NCI-H446 treated with DMSO at 0.1 percent for 48 hours (cell line): ENCODE measurements at regions not wholly inside any gene's neighbourhood (a gene's known extent, or its start where the extent isn't known, plus 50 kb on each side); places are given as distances from the start of the nearest gene placed in this dataset.
A peak's percentile ranks its signal among the peaks of the same experiment; 100 is the strongest.
"Not testable (repeated sequence)": the region's sequence is repeated elsewhere in the genome, so short reads cannot be mapped to it uniquely, and the experiment has no call there.

Experiments
- DNase-seq: peaks from one replicate; lab custom pipeline; 2025; lab: John Stamatoyannopoulos, UW

DNA sequence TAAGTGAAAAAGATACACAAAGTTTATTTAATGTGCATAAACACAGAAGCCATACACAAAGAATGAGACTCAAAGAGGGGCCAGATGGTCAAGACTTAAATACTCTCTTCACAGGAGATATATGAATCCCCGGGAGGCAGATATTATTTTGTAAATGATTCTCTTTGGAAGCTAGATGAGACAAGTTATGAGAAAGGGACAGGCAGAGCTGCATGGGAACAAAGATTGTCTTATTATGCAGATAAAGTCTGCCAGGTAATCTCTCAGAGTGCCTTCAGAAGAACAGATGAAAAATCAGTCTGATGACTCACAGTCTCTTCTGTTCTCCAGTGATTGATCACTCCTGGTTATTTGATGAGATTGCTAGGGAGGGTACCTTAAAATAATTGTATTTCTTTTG lies 89.0 kb downstream of the NAF1 start:
- DNase-seq: no peak

DNA sequence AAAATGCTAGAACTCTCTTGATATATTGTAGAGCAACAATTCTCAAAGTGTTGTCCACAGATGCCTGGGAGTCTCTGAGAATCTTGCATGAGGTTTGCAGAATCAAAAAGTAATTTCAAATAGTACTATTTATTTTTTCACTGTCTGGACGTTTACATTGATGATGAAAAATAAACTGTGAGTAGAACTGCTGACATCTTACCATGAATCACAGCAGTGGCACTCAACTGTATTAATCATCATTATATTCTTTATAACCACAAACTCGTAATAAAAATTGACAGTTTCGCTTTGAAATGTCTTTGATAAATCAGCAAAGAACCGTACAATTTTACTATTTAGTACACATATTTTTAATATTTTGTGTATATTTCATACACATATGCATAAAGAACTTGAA lies 94.5 kb downstream of the NAF1 start:
- no peak for DNase-seq

DNA sequence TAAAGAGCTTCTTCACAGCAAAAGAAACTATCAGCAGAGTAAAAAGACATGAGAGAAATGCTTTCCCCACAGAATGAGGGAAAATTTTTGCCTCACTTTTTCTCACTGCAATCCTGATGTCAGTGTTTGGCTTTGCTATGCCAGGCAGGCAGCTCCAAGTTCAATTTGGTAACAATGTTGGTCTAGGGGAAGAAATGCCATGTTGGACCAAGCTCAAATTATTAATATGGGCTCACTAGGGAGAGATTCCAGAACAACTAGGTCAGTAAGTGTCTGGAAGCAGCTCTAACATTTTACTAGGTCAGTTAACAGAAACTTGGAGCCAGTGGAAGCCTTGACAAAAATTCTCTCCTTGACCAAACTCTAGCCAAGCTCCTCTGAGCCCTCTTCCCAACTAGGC lies 95.4 kb downstream of the NAF1 start:
- no peak for DNase-seq

DNA sequence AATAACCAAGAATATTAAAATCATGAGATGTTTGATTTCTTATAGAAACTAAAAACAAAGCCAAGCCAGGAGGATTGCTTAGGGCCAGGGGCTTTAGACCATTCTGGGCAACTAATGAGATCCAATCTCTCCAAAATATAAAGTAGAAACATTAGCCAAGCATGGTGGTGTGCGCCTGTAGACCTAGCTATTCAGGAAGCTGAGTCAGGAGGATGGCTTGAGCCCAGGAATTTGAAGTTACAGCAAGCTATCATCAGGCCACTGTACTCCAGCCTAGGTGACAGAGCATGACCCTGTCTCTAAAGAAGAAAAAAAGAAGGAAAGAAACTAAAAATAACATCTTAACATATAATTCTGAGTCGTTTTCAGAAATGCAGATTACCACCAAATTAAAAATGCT lies 96.7 kb downstream of the NAF1 start:
- DNase-seq: no peak

DNA sequence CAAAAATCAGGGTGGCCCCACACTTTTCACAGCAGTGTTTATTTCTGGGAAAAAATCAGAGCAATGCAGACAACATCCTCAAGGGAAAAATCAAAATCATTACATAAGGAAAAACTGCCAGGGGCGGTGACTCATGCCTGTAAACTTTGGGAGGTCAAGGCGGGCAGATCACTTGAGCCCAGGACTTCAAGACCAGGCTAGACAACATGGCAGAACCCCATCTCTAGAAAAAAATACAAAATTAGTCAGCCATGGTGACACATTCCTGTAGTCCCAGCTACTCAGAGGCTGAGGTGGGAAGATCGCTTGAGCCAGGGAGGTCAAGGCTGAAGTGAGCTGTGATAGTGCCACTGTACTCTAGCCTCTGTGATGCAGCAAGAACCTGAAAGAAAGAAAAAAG lies 102.8 kb downstream of the NAF1 start:
- DNase-seq: no peak

DNA sequence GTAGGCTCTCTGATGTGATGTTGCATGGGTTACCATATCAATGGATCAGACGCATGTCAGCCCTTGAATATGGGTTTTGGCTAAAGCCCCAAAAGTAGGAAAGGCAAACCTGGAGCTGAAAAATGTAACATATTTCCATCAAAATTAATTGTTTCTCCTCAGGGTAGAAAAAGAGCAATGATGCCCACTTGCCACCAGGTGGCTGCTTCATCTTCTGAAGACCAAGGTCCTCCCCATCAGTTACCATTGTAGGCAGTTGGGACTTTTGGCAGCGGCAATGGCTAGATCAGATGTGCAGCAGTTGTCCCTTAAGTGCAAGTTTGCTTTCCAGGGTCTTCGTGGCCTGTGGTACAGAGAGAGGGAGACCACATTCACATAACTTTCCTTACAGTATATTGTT lies 118.2 kb downstream of the NAF1 start:
- peak; percentile 2 for DNase-seq

DNA sequence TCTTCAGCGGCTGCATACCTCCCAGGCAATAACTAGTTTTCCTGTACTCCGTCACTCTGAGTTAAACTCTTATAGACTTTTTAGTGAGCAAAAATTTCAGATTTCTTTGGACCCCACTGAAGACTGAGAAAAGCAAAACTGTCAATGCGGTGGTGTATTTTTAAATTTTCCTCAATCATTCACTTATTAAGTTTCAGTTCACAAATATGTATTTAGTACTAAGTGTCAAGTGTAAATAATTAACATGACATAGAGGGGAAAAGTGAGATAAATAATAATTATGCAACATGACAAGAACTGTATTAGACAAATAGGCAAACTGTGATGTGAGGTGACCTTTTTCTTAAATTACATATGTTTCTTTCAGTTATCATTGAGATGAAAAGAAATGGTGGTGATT lies 124.4 kb downstream of the NAF1 start:
- DNase-seq: no peak

DNA sequence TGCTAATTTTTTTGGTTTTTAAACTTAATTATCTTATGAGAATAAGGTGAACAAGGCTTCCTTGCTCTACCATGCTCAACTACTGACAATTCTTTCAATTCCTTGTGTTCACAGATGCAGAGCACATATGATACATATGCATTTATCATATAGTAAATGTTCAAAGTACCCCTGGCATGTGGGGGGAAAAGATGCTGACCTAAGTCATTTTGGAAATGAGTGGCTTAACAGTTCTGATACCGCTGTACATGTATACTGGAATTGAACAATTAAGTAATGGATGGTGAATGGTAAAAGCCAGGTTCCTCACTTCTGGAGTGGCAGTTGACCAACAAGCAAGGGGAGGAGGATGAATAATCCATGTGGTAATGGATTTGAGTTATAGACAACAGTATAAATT lies 149.6 kb downstream of the NAF1 start:
- DNase-seq: no peak

DNA sequence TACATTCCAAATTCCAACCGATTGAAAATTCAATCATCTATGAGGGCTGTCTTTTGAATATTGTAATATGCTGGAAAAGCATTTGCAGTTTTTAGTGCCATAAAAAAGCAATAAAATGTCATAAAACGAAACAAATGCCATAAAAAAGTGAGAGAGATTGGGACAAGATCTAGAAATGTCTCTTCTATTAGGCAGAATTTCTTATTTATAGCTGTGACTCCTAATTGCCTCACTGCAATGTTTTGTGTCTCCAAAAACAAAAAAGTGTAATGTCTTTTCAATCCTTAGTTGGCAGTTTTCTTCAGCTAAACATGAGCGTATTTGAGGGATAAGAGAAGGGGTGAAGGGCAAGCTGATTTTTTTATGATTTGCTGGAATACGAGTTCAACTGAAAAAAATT lies 153.9 kb downstream of the NAF1 start:
- no peak for DNase-seq

DNA sequence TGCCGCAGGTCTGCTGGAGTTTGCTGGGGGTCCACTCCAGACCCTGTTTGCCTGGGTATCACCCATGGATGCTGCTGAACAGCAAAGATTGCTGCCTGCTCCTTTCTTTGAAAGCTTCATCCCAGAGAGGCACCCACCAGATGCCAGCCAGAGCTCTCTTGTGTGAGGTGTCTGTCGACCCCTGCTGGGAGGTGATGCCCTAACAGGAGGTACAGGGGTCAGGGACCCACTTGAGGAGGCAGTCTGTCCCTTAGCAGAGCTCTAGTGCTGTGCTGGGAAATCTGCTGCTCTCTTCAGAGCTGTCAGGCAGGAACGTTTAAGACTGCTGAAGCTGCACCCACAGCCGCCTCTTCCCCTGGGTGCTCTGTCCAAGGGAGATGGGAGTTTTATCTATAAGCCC lies 162.7 kb downstream of the NAF1 start:
- no peak for DNase-seq

DNA sequence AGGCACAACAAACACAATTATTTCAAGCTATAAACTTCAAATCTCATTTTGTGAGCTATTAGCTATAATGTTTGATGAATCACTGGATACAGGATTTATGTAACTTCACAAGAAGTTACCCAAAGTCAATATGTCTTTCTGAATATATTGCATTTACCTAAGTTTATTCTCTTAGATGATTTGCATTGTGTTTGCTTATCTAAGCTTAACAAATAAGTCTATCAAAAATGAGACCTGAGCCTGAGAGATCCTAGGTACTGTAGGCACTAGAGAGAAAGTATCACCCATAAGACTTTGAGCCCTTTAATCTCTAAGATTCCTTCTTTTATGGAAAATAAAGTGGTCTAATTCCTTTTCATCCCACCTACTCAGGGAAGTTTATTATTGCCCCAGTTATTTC lies 178.2 kb downstream of the NAF1 start:
- DNase-seq: no peak

DNA sequence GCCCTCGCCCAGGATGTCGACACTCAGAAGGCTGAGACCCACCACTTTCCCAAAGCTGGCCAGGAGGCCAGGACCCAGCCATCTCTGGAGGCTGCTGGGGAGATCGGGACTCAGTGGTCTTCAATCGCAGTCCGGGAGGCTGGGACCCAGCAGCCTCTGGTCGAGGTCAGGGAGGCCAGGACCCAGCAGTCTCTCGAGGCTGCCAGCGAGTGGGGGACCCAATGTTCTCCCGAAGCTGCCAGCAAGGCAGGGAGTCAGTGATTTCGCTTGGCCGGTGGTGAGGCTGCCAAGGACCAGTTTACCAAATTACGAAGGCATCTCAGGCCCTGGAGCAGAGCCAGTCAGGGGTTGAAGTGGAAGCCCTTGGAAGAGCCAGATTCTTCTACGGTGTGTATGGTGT lies 181.6 kb downstream of the NAF1 start:
- no peak for DNase-seq

DNA sequence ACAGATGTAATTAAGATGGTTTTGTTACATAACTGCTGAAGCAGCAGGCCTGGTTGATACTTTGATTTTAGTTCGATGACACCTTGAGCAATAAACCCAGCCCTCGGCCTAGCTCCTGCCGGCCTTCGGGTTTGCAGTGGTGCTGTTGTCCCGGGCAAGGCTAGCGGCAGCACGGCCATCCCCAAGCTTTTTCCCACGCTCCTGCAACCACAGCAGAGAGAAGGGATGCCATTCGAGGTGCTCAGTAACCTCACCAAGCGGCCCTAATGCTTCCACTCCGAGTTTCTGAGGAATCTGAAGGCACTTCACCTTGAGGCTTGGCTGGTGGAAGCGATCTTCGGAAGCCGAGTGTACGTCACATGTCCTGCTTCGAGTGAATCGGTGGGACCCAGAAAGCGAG lies 182.1 kb downstream of the NAF1 start:
- no peak for DNase-seq

DNA sequence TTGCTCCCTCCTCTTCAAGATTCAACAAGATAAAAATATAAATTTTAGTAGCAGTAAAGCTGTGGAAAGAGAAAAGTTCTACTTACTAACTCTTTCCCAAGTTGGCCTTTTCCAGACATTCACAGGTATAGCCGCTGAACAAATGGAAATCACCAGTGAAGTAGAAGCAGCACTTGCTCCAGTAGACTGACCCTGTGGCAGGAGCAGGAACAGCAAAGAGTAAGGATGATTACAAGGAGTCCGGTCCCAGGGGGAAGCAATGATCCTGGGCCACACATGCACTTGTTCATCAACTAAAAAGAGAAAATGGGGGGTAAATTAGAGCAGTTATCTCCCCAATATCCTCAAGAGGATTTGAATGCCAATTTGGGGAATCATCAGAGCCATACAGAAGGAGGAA lies 184.9 kb downstream of the NAF1 start:
- DNase-seq: no peak

DNA sequence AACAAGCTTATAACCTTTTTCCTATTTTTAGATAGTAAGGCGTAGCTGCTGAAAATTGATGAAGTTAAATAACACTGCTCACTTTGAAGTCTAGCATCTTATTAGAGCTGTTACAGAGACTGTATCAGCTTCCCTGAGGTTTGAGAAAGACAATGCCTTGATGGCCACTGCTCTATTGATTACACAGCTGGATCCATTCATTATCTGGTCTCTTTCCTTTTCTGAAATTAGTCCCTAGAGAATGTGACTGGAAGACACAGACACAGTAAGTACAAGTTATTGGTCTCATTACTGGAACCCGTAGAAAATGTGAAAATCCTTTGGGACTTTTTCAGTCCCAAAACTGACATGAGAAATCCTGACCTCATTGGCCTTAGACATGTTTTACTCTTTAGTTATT lies 188.3 kb downstream of the NAF1 start:
- DNase-seq: no peak

DNA sequence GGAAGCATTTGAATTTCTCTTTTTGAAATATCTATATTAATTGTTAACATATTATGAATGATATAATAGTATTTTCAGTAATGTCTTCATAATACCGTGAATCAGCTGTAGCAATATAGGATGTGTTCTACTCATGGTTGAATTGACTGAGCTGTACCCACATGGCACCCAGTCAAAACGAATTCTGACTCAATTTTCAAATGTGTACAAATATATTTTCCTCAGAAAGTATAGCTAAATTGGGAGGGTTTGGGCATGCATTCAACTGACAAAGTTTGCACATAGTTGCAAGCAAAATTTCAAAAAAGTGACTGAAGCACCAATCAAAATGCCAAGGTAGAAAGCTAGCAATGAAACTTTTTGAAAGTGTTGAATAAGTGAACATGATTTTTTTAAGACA lies 188.9 kb downstream of the NAF1 start:
- no peak for DNase-seq

DNA sequence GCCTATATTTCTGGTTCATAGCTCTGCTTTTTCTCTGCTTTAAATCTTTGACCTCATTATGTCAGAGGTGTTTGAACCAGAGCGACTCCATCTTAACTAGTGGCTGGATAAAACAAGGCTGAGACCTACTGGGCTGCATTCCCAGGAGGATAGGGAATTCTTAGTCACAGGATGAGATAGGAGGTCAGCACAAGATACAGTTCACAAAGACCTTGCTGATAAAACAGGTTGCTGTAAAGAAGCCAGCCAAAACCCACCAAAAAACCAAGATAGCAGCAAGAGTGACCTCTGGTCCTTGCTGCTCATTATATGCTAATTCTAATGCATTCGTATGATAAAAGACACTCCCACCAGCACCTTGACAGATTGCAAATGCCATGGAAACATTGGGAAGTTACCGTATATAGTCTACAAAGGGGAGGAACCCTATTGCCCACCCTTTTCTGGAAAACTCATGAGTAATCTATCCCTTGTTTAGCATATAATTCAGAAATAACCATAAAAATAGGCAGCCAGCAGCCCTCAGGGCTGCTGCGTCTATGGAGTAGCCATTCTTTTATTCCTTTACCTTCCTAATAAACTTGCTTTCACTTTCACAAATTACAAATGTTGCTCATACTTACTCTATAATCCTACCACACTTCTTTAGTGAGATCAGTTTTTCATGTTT lies 193.9 kb downstream of the NAF1 start:
- no peak for DNase-seq

DNA sequence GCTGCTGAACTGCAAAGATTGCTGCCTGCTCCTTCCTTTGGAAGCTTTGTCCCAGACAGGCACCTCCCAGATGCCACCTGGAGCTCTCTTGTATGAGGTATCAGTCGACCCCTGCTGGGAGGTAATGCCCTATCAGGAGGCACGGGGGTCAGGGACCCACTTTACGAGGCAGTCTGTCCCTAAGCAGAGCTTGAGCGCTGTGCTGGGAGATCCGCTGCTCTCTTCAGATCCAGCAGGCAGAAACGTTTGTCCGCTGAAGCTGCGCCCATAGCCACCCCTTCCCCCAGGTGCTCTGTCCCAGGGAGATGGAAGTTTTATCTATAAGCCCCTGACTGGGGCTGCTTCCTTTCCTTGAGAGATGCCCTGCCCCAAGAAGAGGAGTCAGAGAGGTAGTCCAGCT lies 197.5 kb downstream of the NAF1 start:
- DNase-seq: no peak

DNA sequence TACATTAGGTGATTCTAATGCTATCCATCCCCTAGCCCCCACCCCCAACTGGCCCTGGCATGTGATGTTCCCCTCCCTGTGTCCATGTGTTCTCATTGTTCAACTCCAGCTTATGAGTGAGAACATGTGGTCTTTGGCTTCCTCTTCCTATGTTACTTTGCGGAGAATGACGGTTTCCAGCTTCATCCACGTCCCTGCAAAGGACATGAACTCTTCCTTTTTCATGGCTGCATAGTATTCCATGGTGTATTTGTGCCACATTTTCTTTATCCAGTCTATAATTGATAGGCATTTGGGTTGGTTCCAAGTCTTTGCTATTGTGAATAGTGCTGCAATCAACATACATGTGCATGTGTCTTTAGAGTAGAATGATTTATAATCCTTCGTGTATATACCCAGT lies 200.7 kb downstream of the NAF1 start:
- not testable (repeated sequence) for DNase-seq

DNA sequence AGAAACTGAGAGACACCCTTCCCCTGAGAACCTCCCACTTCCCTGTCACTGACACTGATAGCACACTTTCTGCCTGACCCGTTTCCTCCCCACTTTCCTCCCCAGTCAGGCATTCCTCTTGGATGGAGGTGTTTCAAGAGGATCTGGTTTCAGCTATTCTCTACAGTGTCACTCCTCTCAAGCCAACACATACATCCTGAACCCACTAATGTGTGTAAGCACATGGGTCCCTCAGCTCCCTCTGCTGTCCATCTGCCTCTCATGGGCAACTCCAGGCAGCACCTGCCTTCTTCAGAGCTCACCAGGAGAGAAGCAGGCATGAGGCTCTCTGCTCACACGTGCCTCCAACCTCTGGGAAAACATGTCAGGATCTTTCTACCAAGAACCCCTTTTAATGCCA lies 207.6 kb downstream of the NAF1 start:
- no peak for DNase-seq

DNA sequence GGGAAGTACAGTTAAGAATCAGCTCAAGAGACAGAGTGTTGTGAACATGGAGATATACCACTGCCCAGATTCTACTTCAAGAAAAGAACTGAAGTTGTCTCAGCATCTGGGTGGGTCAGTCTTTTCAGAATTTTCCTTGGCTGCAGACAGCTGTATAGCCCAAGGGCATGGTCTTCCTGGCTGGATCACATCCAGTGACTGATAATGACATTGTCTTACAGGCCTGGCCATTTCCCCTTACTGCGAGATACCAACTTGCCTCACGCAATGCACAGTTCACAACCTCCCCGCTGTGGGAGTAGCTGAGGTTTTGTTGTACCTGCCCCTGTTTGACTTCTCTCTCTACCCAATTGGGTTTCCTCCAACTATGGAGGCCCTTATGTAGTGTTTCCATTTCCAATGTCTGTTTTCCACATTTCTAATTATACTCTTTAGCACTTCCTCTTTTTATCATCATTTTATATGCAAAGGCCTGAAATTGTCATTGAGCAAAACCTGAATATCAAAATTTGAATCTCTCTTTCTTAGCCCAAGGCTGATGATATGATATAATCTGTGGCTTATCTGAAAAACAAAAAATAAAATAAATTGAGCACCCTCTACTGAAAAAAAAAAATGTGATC lies 209.1 kb downstream of the NAF1 start:
- DNase-seq: no peak

DNA sequence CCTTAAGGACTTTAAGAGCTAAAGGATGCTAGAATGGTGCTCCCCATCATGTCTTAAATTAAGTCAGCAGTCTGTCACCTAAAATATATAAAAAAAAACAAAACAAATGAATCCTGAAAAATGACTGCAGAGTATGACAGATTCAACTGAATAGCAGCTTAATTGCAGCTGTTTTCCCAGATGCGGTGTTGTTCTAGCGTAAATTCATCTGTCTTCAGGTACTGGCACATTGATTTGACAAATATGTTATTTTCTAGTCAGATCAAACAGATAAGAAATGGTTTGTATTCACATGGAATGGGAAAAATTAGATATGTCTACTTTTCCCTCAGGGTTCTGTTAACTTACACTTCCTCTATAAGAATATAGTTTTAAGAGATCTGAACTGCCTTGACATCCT lies 211.7 kb downstream of the NAF1 start:
- no peak for DNase-seq

DNA sequence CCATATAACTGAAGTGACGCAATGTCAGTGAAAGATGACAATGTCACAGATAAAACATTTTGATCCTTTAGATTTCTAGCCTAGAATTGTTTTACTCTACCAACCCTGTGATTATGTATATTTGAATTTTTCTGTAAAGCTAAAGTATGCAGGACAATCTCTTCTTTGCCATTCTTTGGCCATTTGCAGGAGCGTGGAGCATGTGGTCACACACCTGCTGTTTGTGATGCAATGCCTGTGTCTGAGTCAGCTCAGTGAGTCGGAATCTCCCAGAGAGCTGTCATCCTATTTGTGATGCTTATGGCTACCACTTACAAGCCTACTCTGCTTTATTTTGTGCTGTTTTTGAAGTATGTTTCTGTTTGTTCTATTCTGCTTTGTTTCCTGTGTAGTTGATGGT lies 214.5 kb downstream of the NAF1 start:
- no peak for DNase-seq

DNA sequence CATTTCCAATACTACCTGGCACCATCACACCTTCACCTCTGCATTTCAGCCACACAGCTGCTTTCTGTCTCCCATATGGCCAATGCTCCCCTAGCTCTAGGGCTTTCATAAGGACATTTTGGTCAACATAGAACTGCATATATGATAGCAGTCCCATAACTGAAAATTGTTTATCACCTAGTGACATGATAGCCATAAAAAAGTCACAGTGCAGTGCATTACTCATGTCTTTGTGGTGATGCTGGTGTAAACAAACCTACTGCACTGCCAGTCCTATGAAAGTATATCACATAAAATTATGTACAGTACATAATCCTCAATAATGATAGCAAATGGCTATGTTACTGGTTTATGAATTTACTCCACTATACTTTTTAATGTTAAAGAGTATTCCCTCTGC lies 221.0 kb downstream of the NAF1 start:
- DNase-seq: no peak
